ENCODE measurements at regions not wholly inside any gene's neighbourhood (a gene's known extent, or its start where the extent isn't known, plus 50 kb on each side); places are given as distances from the start of the nearest gene placed in this dataset.

- Histone ChIP-seq H3K36me3 (ENCODE audit: insufficient read depth, low read length) (no peaks in the 10 kb centered on the region), H3K27me3 (ENCODE audit: insufficient read depth, low read length) (no peaks in the 10 kb centered on the region)
Measured at GRCh38 chr10:128457136-128457535, 330.9 kb upstream of the MKI67 start.

GRCh38 chr10:128461991-128462390, 335.8 kb upstream of the MKI67 start:
- no peak overlapping the region for H3K4me3 ChIP-seq (ENCODE audit: low read depth, low read length, poor library complexity, severe bottlenecking)
- peaks cover 6% of the 10 kb centered on the region; the same call in 1 of the 2 replicates for H3K27me3 ChIP-seq (ENCODE audit: insufficient read depth, low read length)
- no peaks in the 10 kb centered on the region for H3K9me2 ChIP-seq (ENCODE audit: low read depth, low read length)
- H2AFZ ChIP-seq (ENCODE audit: low read length): no peak overlapping the region
- no peak overlapping the region for H3K27ac ChIP-seq (ENCODE audit: low read depth, low read length, poor library complexity, severe bottlenecking)
- no peaks in the 10 kb centered on the region for H4K20me1 ChIP-seq (ENCODE audit: insufficient read depth, low read length)
- H3K4me2 ChIP-seq (ENCODE audit: low read length): no peak overlapping the region
- H3K36me3 ChIP-seq (ENCODE audit: insufficient read depth, low read length): no peaks in the 10 kb centered on the region
- H3K9ac ChIP-seq (ENCODE audit: low read length): no peak overlapping the region
- no peaks in the 10 kb centered on the region for H3K79me2 ChIP-seq (ENCODE audit: insufficient read depth, low read length)
- H3K4me1 ChIP-seq (ENCODE audit: insufficient read depth, low read length, severe bottlenecking): no peaks in the 10 kb centered on the region
- H3F3A ChIP-seq (ENCODE audit: insufficient read depth, low read length): no peaks in the 10 kb centered on the region
- no peak for TF ChIP-seq CTCF (IDR thresholded peaks at IDR 0.05; ENCODE audit: low read length)
- TF ChIP-seq EZH2 (IDR thresholded peaks at IDR 0.05; ENCODE audit: borderline replicate concordance, low read length): no peak
- H3K9me3 ChIP-seq (ENCODE audit: low read length): no peaks in the 10 kb centered on the region

More at GRCh38 chr10:128457136-128457535, 330.9 kb upstream of the MKI67 start:
- no peaks in the 10 kb centered on the region for H3K9me3 ChIP-seq (ENCODE audit: low read length)
- no peaks in the 10 kb centered on the region for H3K9me2 ChIP-seq (ENCODE audit: low read depth, low read length)
- H4K20me1 ChIP-seq (ENCODE audit: insufficient read depth, low read length): no peaks in the 10 kb centered on the region
- H3F3A ChIP-seq (ENCODE audit: insufficient read depth, low read length): no peaks in the 10 kb centered on the region
- TF ChIP-seq EZH2 (IDR thresholded peaks at IDR 0.05; ENCODE audit: borderline replicate concordance, low read length): no peak
- no peak for TF ChIP-seq CTCF (IDR thresholded peaks at IDR 0.05; ENCODE audit: low read length)
- H3K4me3 ChIP-seq (ENCODE audit: low read depth, low read length, poor library complexity, severe bottlenecking): no peak overlapping the region
- H3K79me2 ChIP-seq (ENCODE audit: insufficient read depth, low read length): no peaks in the 10 kb centered on the region
- no peak overlapping the region for H3K4me2 ChIP-seq (ENCODE audit: low read length)
- no peak overlapping the region for H2AFZ ChIP-seq (ENCODE audit: low read length)
- H3K9ac ChIP-seq (ENCODE audit: low read length): no peak overlapping the region
- no peaks in the 10 kb centered on the region for H3K4me1 ChIP-seq (ENCODE audit: insufficient read depth, low read length, severe bottlenecking)
- no peak overlapping the region for H3K27ac ChIP-seq (ENCODE audit: low read depth, low read length, poor library complexity, severe bottlenecking)

- H3K9ac ChIP-seq (ENCODE audit: low read length): no peak overlapping the region
- no peak overlapping the region for H3K27ac ChIP-seq (ENCODE audit: low read depth, low read length, poor library complexity, severe bottlenecking)
- H3K9me3 ChIP-seq (ENCODE audit: low read length): no peaks in the 10 kb centered on the region
- H3K4me2 ChIP-seq (ENCODE audit: low read length): no peak overlapping the region
- H4K20me1 ChIP-seq (ENCODE audit: insufficient read depth, low read length): no peaks in the 10 kb centered on the region
- no peaks in the 10 kb centered on the region for H3K9me2 ChIP-seq (ENCODE audit: low read depth, low read length)
- no peaks in the 10 kb centered on the region for H3F3A ChIP-seq (ENCODE audit: insufficient read depth, low read length)
- H3K4me1 ChIP-seq (ENCODE audit: insufficient read depth, low read length, severe bottlenecking): no peaks in the 10 kb centered on the region
- no peak for TF ChIP-seq EZH2 (IDR thresholded peaks at IDR 0.05; ENCODE audit: borderline replicate concordance, low read length)
- no peak for TF ChIP-seq CTCF (IDR thresholded peaks at IDR 0.05; ENCODE audit: low read length)
- no peak overlapping the region for H2AFZ ChIP-seq (ENCODE audit: low read length)
- H3K27me3 ChIP-seq (ENCODE audit: insufficient read depth, low read length): peaks cover 6% of the 10 kb centered on the region; the same call in 1 of the 2 replicates
- no peak overlapping the region for H3K4me3 ChIP-seq (ENCODE audit: low read depth, low read length, poor library complexity, severe bottlenecking)
- H3K79me2 ChIP-seq (ENCODE audit: insufficient read depth, low read length): no peaks in the 10 kb centered on the region
- no peaks in the 10 kb centered on the region for H3K36me3 ChIP-seq (ENCODE audit: insufficient read depth, low read length)
Measured at GRCh38 chr10:128462844-128463243, 336.6 kb upstream of the MKI67 start.
